ENCODE measurements at regions not wholly inside any gene's neighbourhood (a gene's known extent, or its start where the extent isn't known, plus 50 kb on each side); places are given as distances from the start of the nearest gene placed in this dataset.
A peak's percentile ranks its signal among the peaks of the same experiment; 100 is the strongest.
"Not testable (repeated sequence)": the region's sequence is repeated elsewhere in the genome, so short reads cannot be mapped to it uniquely, and the experiment has no call there.

GRCh38 chr2:221958224-221958623 is 340.6 kb downstream of the PAX3 start:
- Histone ChIP-seq H3K9me3 (ENCODE audit: control insufficient read depth, insufficient read depth, low read depth, low read length) (no peaks in the 10 kb centered on the region), H3K9ac (ENCODE audit: insufficient read depth, low read length) (no peak overlapping the region), H3K4me1 (ENCODE audit: control insufficient read depth, extremely low read depth, insufficient read depth, low read length) (no peaks in the 10 kb centered on the region), H3K36me3 (ENCODE audit: control insufficient read depth, insufficient read depth, low read length) (no peaks in the 10 kb centered on the region), H2AFZ (ENCODE audit: low read length) (no peak overlapping the region), H4K20me1 (ENCODE audit: control insufficient read depth, extremely low read depth, insufficient read depth, low read length) (no peaks in the 10 kb centered on the region), H3K27me3 (ENCODE audit: control insufficient read depth, insufficient read depth, low read length) (no peaks in the 10 kb centered on the region), H3K27ac (ENCODE audit: insufficient read depth, low read length) (no peak overlapping the region), H3K79me2 (ENCODE audit: control insufficient read depth, insufficient read depth, low read length) (no peaks in the 10 kb centered on the region), H3K4me2 (ENCODE audit: extremely low read depth, insufficient read depth, low read length) (no peak overlapping the region), H3K4me3 (replicated peaks in 1 of 4; ENCODE audit: control extremely low read depth in 1 of 4, insufficient read depth in 1 of 4, low read depth in 3 of 4, low read length in 4 of 4) (no peak overlapping the region)
- DNase-seq (ENCODE audit: low read depth in 2 of 2): peak in 1 of 2 donors; percentile 30
- no peak for TF ChIP-seq EZH2 (IDR thresholded peaks at IDR 0.05; ENCODE audit: low read length, missing control alignments)
- TF ChIP-seq CTCF (conservative IDR thresholded peaks at IDR 0.05 in 1 of 2, IDR thresholded peaks at IDR 0.05 in 1 of 2; ENCODE audit: low read depth in 1 of 2, low read length in 2 of 2): no peak

GRCh38 chr2:221948076-221948475 is 350.7 kb downstream of the PAX3 start:
- Histone ChIP-seq H4K20me1 (ENCODE audit: control insufficient read depth, extremely low read depth, insufficient read depth, low read length) (no peaks in the 10 kb centered on the region), H2AFZ (ENCODE audit: low read length) (no peak overlapping the region), H3K27ac (ENCODE audit: insufficient read depth, low read length) (no peak overlapping the region)

GRCh38 chr2:221944452-221944851 is 354.3 kb downstream of the PAX3 start:
- DNase-seq (ENCODE audit: low read depth in 2 of 2); H3K4me1 ChIP-seq (ENCODE audit: control insufficient read depth, extremely low read depth, insufficient read depth, low read length); H3K9ac ChIP-seq (ENCODE audit: insufficient read depth, low read length); H3K4me3 ChIP-seq (replicated peaks in 1 of 4; ENCODE audit: control extremely low read depth in 1 of 4, insufficient read depth in 1 of 4, low read depth in 3 of 4, low read length in 4 of 4); H3K27ac ChIP-seq (ENCODE audit: insufficient read depth, low read length); H3K27me3 ChIP-seq (ENCODE audit: control insufficient read depth, insufficient read depth, low read length); H3K36me3 ChIP-seq (ENCODE audit: control insufficient read depth, insufficient read depth, low read length); H4K20me1 ChIP-seq (ENCODE audit: control insufficient read depth, extremely low read depth, insufficient read depth, low read length); H3K9me3 ChIP-seq (ENCODE audit: control insufficient read depth, insufficient read depth, low read depth, low read length); H3K4me2 ChIP-seq (ENCODE audit: extremely low read depth, insufficient read depth, low read length); H2AFZ ChIP-seq (ENCODE audit: low read length); H3K79me2 ChIP-seq (ENCODE audit: control insufficient read depth, insufficient read depth, low read length): not testable (repeated sequence)

More at GRCh38 chr2:221948076-221948475, 350.7 kb downstream of the PAX3 start:
- Histone ChIP-seq H3K9ac (ENCODE audit: insufficient read depth, low read length) (no peak overlapping the region), H3K9me3 (ENCODE audit: control insufficient read depth, insufficient read depth, low read depth, low read length) (no peaks in the 10 kb centered on the region), H3K4me2 (ENCODE audit: extremely low read depth, insufficient read depth, low read length) (no peak overlapping the region), H3K4me1 (ENCODE audit: control insufficient read depth, extremely low read depth, insufficient read depth, low read length) (no peaks in the 10 kb centered on the region), H3K4me3 (replicated peaks in 1 of 4; ENCODE audit: control extremely low read depth in 1 of 4, insufficient read depth in 1 of 4, low read depth in 3 of 4, low read length in 4 of 4) (no peak overlapping the region), H3K36me3 (ENCODE audit: control insufficient read depth, insufficient read depth, low read length) (no peaks in the 10 kb centered on the region), H3K79me2 (ENCODE audit: control insufficient read depth, insufficient read depth, low read length) (no peaks in the 10 kb centered on the region), H3K27me3 (ENCODE audit: control insufficient read depth, insufficient read depth, low read length) (no peaks in the 10 kb centered on the region)
- no peak for DNase-seq (ENCODE audit: low read depth in 2 of 2)
- TF ChIP-seq CTCF (conservative IDR thresholded peaks at IDR 0.05 in 1 of 2, IDR thresholded peaks at IDR 0.05 in 1 of 2; ENCODE audit: low read depth in 1 of 2, low read length in 2 of 2) (no peak), EZH2 (IDR thresholded peaks at IDR 0.05; ENCODE audit: low read length, missing control alignments) (no peak)
